Globus pallidus (tissue), 1 donor: ENCODE measurements at regions not wholly inside any gene's neighbourhood (a gene's known extent, or its start where the extent isn't known, plus 50 kb on each side); places are given as distances from the start of the nearest gene placed in this dataset.
"Not testable (repeated sequence)": the region's sequence is repeated elsewhere in the genome, so short reads cannot be mapped to it uniquely, and the experiment has no call there.

Experiments
- DNase-seq: peaks from one replicate; pipeline ENCODE4 v3.0.0-alpha.2; 2015; ENCODE audit warnings: low spot score

GRCh38 chr3:107942951-107943749 lies 147.7 kb downstream of the CD47 start:
- DNase-seq, result no peak

- no peak for DNase-seq
Observed at GRCh38 chr3:107942244-107942643, 148.6 kb downstream of the CD47 start.

DNA sequence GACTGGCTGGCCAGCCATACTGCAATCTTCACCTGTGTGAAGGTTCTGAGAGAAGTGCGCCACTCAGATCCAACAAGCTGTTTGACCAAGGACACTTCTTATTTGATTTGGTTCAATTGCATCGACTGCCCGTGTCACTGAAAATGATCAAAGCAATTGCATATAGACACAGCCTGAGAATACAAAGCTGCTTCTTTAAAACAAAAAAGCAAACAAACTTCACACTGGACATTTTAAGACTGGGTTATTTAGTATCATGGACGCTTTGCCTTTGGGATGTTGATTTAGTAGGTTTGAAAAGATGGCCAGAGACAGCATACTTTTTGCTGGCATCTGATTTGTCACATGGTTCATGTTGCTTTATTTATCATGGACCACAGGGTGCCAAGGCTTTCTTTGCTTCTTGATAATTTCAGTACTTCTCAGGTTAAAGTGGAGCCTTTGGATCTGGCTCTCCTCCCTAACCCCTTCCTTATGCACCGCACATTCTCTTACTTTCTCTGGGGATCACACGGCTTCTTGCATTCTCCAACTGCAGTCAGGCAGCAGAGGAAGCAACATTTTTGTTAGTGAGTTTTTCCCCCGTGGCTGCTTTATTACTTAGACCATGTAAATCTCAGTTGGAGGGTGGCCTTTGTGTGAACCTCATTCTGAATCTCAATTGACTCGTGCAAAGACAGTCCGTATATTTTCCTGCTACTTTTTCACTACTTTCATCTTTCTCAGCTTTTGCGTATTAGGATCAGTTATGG lies 151.0 kb downstream of the CD47 start:
- no peak for DNase-seq

GRCh38 chr3:107938143-107938542 lies 152.7 kb downstream of the CD47 start:
- peak; percentile 18 for DNase-seq

GRCh38 chr3:107934808-107935207 lies 156.0 kb downstream of the CD47 start:
- no peak for DNase-seq

DNA sequence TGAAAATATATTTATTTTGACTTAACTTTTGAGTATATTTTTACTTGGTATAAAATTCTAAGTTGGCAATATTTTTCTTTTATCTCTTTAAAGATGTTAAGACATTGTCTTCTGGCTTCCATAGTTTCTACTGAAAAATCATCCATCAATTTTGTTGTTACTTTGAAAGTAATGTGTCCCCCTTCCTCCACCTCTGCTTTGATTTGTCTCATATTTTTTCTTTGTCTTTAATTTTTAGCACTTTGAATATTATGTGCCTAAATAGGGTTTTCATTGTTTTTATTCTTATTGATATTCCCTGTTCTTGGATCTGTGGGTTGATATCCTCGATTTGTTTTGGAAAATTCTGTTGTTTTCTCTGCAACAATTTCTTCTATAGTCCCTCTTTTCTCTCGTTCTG lies 157.4 kb downstream of the CD47 start:
- DNase-seq, result no peak

DNA sequence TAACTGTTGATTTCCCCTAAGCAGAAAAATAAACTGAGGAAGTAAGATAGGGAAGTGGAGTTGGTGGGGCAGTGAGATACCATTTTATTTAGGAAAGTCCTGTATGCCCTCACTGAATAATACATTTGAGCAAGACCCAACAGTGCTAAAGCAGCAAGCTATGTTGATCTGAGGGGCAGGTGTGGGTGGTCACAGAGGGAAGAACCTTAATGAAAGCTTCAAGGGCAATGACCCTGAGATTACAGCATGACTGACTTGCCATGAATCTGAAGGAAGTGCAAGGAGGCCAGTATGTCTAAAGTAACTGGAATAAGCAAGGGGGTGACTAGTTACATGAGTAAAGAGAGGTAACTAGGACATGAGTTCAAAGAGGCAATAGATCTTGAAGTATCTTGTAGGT lies 159.5 kb downstream of the CD47 start:
- no peak for DNase-seq

GRCh38 chr3:107929088-107929487 lies 161.7 kb downstream of the CD47 start:
- DNase-seq, result no peak

DNA sequence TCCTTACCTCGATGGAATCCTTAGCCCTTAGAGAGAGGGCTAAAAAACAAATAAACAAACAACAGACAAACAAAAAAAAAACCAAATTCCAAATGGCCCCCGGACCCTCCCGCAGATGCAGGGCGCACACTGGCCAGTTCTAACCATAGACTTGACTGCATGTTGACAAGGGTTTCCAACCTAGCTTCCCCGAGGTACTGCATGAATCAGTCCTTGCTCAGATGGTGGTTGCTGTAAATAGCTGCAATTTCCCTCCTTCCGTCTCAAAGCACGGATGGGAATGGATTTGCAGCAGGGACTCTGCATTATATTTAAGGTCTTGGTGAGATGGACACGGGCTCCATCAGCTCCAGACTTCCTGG lies 162.8 kb downstream of the CD47 start:
- peak; percentile 50 for DNase-seq

DNA sequence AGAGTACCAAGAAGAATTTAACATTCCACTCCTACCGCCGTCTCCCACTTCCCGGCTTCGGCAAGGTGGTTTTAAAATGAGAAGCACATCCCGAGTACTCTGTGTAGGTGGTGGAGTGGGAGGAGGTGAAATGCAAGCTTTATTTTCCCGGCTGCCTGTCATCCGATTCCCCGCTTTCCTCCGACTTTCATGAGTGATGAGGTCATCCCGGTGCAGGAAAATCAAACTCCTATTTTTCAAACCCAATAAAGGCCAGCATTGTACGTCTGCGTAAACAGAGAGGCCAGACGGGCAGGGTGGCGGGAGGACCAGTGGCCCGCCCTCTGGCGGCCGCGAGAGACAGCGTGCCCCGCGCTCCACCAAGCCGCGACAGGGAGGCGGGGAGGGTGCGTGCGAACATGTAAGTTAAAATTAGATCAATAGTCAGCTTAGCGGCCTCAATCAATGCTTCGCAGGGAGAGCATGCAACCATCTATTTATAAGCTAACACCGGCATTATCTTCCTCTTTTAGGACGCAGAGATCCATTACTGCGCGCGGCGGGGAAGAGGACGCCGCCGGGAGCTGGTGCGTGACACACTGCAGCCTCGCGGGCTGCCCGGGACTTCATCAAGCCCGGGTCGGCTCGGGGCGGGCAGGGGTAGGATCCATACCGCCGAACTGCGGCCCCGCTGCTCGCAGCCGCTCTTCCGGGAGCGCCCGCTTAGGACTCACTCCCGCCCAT lies 163.3 kb downstream of the CD47 start:
- peak; percentile 91 for DNase-seq

DNA sequence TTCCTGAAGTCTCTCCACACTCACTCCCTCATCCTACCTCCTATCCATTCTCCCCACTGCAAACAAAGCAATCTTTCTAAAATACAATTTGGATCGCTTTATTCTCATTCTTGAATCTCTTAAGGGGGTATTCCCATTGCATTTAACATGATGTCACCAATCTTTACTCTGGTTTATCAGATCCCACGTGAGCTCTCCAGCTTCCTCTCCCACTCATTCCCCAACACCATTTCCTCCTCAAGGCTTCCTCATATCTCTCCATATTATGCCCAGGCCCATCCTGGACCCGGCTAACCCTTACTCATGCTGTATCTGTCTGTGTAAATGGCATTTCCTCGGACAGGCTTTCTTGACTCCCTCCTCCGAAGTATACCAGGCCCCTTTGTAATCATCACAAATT lies 165.0 kb downstream of the CD47 start:
- no peak for DNase-seq

GRCh38 chr3:107921038-107921437 lies 169.8 kb downstream of the CD47 start:
- DNase-seq, result no peak

DNA sequence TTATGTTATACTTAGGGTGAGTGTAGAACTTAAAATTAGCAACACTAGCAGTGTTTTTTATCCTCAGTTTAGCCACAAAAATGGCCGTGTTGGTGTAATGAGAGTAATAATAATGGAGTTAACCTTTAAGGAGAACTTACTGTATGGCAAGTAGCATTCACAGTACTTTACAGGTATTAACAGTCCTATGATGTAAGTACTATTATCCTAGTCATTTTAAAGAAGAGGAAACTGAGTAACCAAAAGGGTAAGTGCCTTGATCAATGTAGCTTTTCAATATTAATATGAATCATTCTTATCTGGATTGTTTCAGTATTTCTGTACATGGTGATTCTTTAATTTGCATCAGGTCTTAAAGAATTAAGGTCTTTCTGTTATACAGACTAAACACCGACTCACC lies 170.3 kb downstream of the CD47 start:
- DNase-seq, result no peak

GRCh38 chr3:107919239-107919638 lies 171.6 kb downstream of the CD47 start:
- no peak for DNase-seq

GRCh38 chr3:107916171-107916570 lies 174.7 kb downstream of the CD47 start:
- DNase-seq, result no peak

- DNase-seq, result no peak
Observed at GRCh38 chr3:107915706-107916105, 175.1 kb downstream of the CD47 start.

DNA sequence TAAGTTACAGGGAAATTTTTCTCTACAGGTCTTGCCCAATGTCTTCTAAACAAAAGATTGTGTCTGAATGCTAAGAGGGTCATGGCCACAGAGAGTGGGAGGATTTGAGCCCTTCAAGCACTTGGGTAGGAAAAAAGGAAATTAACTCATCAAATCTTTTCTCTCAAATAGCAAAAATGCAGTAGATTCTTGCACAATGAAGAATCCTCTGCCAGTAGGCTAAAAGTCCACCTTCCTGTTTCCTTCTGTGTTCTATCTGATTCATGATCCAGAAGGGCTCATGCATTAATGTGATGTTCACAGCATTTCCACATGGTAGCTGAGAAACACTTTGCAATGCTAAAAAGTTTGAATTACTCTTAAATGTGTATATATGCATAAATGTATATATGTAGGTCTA lies 177.1 kb downstream of the CD47 start:
- no peak for DNase-seq

DNA sequence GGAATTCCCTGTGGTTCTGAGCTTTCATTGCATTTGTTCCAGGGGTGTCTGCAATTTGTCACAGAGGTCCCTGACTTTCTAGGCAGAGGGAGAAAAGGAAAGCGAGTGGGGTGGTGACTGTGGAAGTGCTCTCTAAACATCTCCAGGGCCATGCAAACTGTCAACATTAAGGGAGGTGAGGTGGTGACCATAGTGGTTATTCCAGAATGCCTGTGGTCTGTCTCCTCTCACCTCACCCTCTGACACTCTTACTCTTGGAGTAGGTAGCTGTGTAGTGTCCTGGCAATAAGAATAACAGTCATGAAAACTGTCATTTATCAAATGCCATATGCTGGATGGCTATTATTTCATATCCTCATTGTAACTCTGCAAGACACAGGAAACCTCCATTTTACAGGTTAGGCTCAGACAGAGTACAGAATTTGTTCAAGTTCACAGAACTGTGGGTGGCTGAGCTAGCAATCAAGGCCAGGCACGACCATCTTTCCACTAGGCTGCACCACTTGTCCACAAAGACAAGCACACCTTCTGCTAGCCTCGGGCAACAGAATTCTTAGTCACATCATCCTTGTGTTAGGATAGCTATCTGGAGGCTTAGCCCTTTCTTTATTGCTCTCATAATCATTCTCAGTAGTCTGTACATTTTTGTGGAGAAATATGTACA lies 179.4 kb downstream of the CD47 start:
- no peak for DNase-seq

GRCh38 chr3:107910713-107911259 lies 180.0 kb downstream of the CD47 start:
- no peak for DNase-seq

GRCh38 chr3:107909583-107909982 lies 181.2 kb downstream of the CD47 start:
- not testable (repeated sequence) for DNase-seq

GRCh38 chr3:107907996-107908395 lies 182.8 kb downstream of the CD47 start:
- no peak for DNase-seq

DNA sequence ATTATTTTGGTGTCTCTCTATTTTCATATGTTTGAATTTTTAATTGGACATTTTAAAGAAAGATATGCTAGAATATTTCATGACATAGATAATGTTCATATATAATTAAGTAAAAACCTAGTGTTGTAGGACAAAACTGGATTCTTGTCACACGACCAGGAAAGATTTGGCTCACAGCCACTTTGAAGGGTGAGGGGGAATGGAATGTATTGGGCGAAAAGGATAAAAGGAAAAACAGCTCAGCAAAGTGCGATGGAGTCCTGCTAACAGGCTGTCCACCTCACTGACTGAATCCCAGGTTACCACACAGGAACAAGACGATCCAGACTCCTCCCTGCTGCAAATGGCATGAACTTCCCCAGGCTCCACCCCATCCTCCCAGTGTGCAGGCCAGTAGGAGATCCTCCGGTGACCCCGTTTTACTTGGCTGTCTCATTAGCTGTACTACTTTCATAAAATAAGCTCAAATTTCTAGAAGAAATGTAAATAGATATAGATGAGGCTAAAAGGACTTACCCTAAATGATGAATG lies 186.2 kb downstream of the CD47 start:
- DNase-seq, result no peak
